Esophagus squamous epithelium (tissue), 5 donors: ENCODE measurements at regions not wholly inside any gene's neighbourhood (a gene's known extent, or its start where the extent isn't known, plus 50 kb on each side); places are given as distances from the start of the nearest gene placed in this dataset.
"Not testable (repeated sequence)": the region's sequence is repeated elsewhere in the genome, so short reads cannot be mapped to it uniquely, and the experiment has no call there.

Source experiments
- DNase-seq: peaks from one replicate; lab custom pipeline; 2025; lab: John Stamatoyannopoulos, UW
- H3K27ac ChIP-seq, 4 donors: fragments of 200-600 bp; sonication (generic); one replicate each; pipeline ENCODE4 v1.5.1; 2016 to 2019; ENCODE audit warnings: mild to moderate bottlenecking in 1 of 4
- H3K27me3 ChIP-seq, 4 donors: fragments of 200-600 bp; sonication (generic); 1 replicate in 3 of 4; 2 replicates in 1 of 4; pipeline versions ENCODE4 v1.5.1 to v1.6.0; 2017 to 2021; ENCODE audit warnings: antibody characterized with exemption in 1 of 4
- H3K36me3 ChIP-seq, 3 donors: fragments of 200-600 bp; sonication (generic); one replicate each; pipeline ENCODE4 v1.5.1; 2016 to 2019
- H3K4me1 ChIP-seq, 3 donors: fragments of 200-600 bp; sonication (generic); one replicate each; pipeline ENCODE4 v1.5.1; 2017 to 2019
- H3K4me3 ChIP-seq, 4 donors: fragments of 200-600 bp; sonication (generic); 1 replicate in 3 of 4; 2 replicates in 1 of 4; pipeline ENCODE4 v1.5.1; 2016 to 2019; ENCODE audit warnings: mild to moderate bottlenecking in 2 of 4, moderate library complexity in 1 of 4
- H3K9me3 ChIP-seq, 3 donors: fragments of 200-600 bp; sonication (generic); one replicate each; pipeline ENCODE4 v1.5.1; 2016 to 2019
- CTCF ChIP-seq, 6 experiments: fragments of 450-650 bp in 4 of 6; fragments of 200-600 bp in 2 of 6; sonication (generic) in 2 of 6; IDR thresholded peaks; one replicate each; pipeline ENCODE4 v1.5.1; 2016 to 2019; ENCODE audit warnings: antibody characterized with exemption in 6 of 6, mild to moderate bottlenecking in 4 of 6, moderate library complexity in 4 of 6
- POLR2A ChIP-seq, 4 donors: fragments of 450-650 bp; IDR thresholded peaks; one replicate each; pipeline ENCODE4 v1.6.1; 2017; ENCODE audit warnings: antibody characterized with exemption in 4 of 4, mild to moderate bottlenecking in 4 of 4, moderate library complexity in 3 of 4
- WGBS, 2 donors: methylation state at CpG; one replicate each; pipeline ENCODE4 v1.1.5; 2018; 5-methylcytosine and 5-hydroxymethylcytosine counted together
- intact Hi-C: fragments of 100-400 bp; cut with DNase I; formaldehyde crosslinking; loops from one replicate; pipeline ENCODE4 v1.15.0; 2022
- donor health status: DM: yes; HTN: yes; CAD: no.

DNA sequence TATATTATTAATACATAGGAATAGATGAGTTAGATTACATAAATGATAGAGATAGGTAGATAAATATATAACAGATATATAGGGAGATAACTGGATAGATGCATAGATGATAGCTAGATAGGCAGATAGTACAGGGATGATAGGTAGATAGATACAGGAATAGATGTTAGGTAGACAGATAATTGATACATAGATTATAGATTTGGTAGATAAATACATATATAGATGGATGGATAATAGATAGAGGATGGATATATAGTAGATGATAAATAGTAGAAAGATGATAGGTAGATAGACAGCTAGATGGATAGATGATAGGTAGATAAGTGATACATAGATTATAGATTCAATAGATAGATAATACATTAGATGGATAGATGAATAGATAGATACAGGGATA is 283.6 kb downstream of the SHOX start:
- no peaks in the 10 kb centered on the region for H3K9me3 ChIP-seq
- intact Hi-C loops = no loop called here
- H3K4me1 ChIP-seq = no peaks in the 10 kb centered on the region
- TF ChIP-seq CTCF (IDR thresholded peaks at IDR 0.05) (no peak), POLR2A (IDR thresholded peaks at IDR 0.05) (no peak)
- no peak overlapping the region for H3K4me3 ChIP-seq
- no peaks in the 10 kb centered on the region for H3K36me3 ChIP-seq
- no peak for DNase-seq
- H3K27ac ChIP-seq = no peak overlapping the region
- no peaks in the 10 kb centered on the region for H3K27me3 ChIP-seq

- no peak overlapping the region for H3K27ac ChIP-seq
- no peaks in the 10 kb centered on the region for H3K9me3 ChIP-seq
- H3K36me3 ChIP-seq = no peaks in the 10 kb centered on the region
- TF ChIP-seq POLR2A (IDR thresholded peaks at IDR 0.05) (no peak), CTCF (IDR thresholded peaks at IDR 0.05) (no peak)
- intact Hi-C loops = no loop called here
- no peaks in the 10 kb centered on the region for H3K27me3 ChIP-seq
- H3K4me3 ChIP-seq = no peak overlapping the region
- 42 to 62% methylated on average over 11 of the region's 11 CpGs for WGBS, 2 donors
- no peak for DNase-seq
- no peaks in the 10 kb centered on the region for H3K4me1 ChIP-seq
Observed at GRCh38 chrX:912677-913076, 282.1 kb downstream of the SHOX start.

- WGBS, 2 donors = 42 to 50% methylated on average over 1 to 2 of the region's 2 CpGs
- H3K4me3 ChIP-seq, H3K4me1 ChIP-seq, intact Hi-C loops, H3K27ac ChIP-seq, DNase-seq, H3K27me3 ChIP-seq, H3K36me3 ChIP-seq: not testable (repeated sequence)
- peaks cover 0 to 13% (median 0%) of the 10 kb centered on the region in 3 donors for H3K9me3 ChIP-seq
Observed at GRCh38 chrX:909068-909467, 278.5 kb downstream of the SHOX start.

DNA sequence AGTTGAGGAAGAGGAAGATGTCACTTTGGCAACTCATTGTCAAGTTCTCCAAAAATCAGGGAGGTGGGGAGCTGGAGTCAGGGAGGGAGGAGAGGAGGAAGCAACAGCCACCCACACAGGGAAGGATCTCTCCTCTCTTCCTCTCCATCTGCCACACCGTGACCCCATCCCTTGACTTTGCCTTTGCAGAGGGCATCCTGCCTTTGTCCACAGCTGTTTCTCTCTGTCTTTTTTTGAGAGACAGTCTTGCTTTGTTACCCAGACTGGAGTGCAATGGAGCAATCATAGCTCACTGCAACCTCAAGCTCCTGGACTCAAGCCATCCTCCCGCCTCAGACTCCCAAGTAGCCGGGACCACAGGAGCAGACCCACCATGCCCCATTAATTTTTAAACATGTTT is 276.0 kb downstream of the SHOX start:
- TF ChIP-seq POLR2A (IDR thresholded peaks at IDR 0.05) = no peak
- no peak for TF ChIP-seq CTCF (IDR thresholded peaks at IDR 0.05)
- no peaks in the 10 kb centered on the region for H3K36me3 ChIP-seq
- intact Hi-C loops = no loop called here
- H3K9me3 ChIP-seq = peaks cover 0 to 28% (median 0%) of the 10 kb centered on the region in 3 donors
- 59 to 80% methylated on average over 1 to 2 of the region's 3 CpGs for WGBS, 2 donors
- H3K4me3 ChIP-seq = no peak overlapping the region
- DNase-seq = no peak
- no peaks in the 10 kb centered on the region for H3K27me3 ChIP-seq
- no peaks in the 10 kb centered on the region for H3K4me1 ChIP-seq
- no peak overlapping the region for H3K27ac ChIP-seq

DNA sequence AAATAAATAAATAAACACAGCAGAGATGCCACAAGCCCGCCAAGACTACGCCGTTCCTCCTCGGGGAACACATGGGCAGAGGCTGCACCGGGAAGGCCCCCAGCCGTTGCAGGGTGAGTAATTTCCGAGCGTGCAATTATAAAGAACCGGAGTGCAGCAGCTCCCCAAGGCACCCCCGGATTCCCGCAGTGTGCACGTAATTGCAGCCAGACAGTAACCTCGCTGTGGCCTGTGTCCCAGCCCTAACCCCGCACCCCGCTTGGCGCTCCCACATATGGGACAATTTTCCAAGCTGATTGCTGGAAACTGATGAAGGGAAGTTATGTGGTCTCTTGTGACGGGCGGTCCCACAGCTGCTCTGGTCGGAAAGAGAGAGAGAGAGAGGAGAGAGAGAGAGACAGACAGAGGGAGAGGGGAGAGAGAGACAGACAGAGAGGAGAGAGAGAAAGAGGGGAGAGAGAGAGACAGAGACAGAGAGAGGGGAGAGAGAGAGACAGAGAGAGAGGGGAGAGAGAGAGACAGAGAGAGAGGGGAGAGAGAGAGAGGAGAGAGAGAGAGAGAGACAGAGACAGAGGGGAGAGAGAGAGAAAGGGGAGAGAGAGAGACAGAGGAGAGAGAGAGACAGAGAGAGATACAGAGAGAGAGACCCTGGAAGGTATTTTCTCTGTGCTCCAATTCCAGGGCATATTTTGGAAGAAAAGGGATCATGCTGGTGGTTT is 275.4 kb downstream of the SHOX start:
- intact Hi-C loops = no loop called here
- no peak overlapping the region for H3K27ac ChIP-seq
- H3K9me3 ChIP-seq = peaks cover 0 to 34% (median 0%) of the 10 kb centered on the region in 3 donors
- H3K4me3 ChIP-seq = no peak overlapping the region
- 92 to 94% methylated on average over 12 to 18 of the region's 19 CpGs for WGBS, 2 donors
- H3K4me1 ChIP-seq = no peaks in the 10 kb centered on the region
- TF ChIP-seq POLR2A (IDR thresholded peaks at IDR 0.05) (no peak), CTCF (IDR thresholded peaks at IDR 0.05) (no peak)
- H3K36me3 ChIP-seq = no peaks in the 10 kb centered on the region
- DNase-seq = no peak
- no peaks in the 10 kb centered on the region for H3K27me3 ChIP-seq
